Breast epithelium (tissue), 3 donors: ENCODE measurements at regions not wholly inside any gene's neighbourhood (a gene's known extent, or its start where the extent isn't known, plus 50 kb on each side); places are given as distances from the start of the nearest gene placed in this dataset.

Experiments
- POLR2AphosphoS5 ChIP-seq, 3 donors: sonication (generic); formaldehyde crosslinking; IDR thresholded peaks; one replicate each; pipeline ENCODE4 v1.6.1; 2017; ENCODE audit warnings: antibody characterized with exemption in 3 of 3
- TF ChIP-seq, protein P1 (sequence below), 3 donors: fragments of 450-650 bp; IDR thresholded peaks; one replicate each; pipeline ENCODE4 v1.5.1; 2016 to 2017; ENCODE audit warnings: antibody characterized with exemption in 3 of 3, mild to moderate bottlenecking in 3 of 3, moderate library complexity in 3 of 3

DNA sequence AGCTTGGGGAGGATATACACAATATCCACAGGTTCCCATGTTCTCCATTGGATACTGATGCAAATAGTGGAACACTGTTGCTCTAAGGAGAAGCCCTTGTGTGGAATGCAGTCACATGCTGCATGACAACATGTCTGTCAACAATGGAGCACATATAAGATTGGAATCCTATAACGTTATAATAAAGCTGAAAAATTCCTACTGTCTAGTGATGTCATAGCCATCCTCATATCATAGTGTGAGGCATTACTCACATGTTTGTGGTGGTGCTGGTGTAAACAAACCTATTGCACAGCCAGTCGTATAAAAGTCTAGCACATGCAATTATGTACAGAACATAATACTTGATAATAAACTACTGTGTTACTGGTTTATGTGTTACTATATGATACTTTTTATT lies 394.7 kb downstream of the FBXO15 start:
- TF ChIP-seq, protein P1, sequence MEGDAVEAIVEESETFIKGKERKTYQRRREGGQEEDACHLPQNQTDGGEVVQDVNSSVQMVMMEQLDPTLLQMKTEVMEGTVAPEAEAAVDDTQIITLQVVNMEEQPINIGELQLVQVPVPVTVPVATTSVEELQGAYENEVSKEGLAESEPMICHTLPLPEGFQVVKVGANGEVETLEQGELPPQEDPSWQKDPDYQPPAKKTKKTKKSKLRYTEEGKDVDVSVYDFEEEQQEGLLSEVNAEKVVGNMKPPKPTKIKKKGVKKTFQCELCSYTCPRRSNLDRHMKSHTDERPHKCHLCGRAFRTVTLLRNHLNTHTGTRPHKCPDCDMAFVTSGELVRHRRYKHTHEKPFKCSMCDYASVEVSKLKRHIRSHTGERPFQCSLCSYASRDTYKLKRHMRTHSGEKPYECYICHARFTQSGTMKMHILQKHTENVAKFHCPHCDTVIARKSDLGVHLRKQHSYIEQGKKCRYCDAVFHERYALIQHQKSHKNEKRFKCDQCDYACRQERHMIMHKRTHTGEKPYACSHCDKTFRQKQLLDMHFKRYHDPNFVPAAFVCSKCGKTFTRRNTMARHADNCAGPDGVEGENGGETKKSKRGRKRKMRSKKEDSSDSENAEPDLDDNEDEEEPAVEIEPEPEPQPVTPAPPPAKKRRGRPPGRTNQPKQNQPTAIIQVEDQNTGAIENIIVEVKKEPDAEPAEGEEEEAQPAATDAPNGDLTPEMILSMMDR (IDR thresholded peaks at IDR 0.05) = no peak
- no peak for TF ChIP-seq POLR2AphosphoS5 (IDR thresholded peaks at IDR 0.05)
